ENCODE measurements at regions not wholly inside any gene's neighbourhood (a gene's known extent, or its start where the extent isn't known, plus 50 kb on each side); places are given as distances from the start of the nearest gene placed in this dataset.

DNA sequence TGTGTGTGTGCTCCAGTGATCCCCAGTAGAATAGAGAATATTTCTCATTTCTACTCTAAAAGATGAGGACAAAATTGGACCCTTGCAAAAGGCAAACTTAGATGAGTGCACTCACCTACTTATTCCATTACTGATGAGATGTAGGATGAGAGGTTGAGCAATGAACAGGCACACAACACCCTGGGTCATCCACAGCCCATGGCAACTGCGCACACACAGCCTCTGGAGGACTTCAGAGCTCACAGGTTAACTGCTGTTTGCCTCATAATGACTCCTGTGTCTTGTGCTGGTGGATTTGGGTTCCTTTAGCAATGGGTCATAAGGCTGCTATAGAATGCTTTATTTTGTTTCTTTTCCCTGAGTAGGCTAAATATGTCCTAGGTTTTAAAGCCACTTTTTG is 103.6 kb upstream of the TNFAIP3 start:
- no peak for DNase-seq

DNA sequence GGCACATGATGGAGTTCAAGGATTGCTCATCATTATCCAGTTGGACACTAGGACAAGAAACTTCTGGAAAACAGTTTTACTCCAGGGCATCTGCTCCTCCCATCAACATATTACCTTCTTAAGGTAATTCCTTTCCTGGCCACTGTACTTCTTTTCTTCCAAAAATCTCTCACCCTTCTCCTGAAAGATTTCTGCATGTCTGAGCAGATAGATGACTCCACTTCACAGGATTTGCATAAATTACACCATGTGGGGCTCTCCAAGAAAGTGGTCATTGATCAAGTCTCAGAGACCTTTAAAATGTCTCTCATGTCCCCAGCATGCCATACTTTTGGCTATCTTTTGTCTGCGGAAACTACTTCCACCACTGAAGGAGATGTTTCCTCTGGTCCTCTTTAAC is 103.2 kb upstream of the TNFAIP3 start:
- DNase-seq, result peak; percentile 29

DNA sequence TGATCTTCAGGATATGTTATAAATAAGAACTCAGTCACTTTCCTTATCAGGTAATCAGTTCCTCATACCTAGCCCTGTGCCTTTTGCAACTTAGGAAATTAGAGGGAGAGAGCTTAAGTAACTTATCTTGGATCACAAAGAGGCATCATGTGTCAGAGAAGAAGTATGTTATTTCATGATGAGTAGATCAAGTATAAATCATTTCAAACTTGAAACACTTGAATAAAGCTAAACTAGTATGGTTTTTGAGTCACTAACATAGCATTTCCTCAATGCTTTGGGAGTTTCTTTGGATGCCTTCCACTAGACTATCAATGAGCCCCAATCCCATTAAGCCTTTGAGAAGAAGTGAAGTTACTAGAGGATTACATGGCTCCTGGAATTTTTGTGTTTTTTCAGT is 102.6 kb upstream of the TNFAIP3 start:
- DNase-seq, result peak; percentile 39

DNA sequence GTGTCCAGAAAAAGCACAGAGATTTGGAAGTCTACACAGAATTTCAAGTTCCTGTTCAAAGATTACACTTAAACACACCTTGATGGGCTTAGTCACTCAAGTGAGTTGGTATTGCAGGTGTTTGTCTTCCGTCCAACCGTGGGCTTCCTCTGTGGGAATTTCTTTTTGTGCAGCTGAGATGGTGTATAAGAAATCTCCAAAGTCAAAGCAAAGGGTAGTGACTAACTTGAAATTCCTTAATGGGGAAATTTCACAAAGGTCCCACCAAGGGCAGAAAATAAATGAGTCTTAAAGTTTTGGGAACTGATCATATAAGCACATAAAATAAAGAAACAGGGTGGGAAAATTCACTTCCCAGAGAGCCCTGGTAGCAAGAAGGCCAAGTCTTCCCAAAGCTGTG is 102.0 kb upstream of the TNFAIP3 start:
- peak; percentile 61 for DNase-seq

DNA sequence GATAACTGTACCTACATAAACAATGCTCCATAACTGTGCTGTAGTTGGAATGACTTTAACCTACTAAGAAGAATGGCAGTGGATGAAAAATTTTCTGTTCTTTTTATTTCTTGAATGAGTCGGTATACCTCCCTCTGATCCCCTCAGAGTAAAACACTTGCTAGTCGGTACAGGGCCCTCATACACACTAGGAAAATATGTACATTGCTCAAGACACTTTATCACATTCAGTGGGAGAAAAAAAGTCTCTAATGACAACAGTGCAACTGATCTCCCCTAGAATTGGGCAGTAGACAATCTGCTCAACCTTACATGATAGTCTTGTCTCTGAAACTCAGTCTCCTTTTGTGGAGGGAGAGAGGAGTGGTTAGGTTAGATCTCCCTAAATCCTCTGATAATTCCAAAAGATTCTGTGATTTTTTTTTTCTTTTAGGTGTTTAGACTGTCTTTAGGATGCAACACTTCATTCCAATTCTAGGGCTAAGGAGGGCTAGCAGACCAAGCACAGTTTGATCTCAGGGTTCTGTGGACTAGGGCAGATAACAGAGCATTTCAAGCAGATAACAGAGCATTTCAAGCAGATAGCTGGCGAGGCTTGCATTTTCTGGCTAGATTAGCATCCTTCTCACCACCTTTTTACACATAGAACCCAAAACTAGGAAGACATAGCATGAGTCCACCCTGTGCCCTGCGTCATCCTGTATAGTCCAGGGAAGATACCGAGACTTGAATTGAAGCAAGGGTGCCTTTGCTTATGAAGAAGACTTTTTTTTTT is 100.3 kb upstream of the TNFAIP3 start:
- no peak for DNase-seq

DNA sequence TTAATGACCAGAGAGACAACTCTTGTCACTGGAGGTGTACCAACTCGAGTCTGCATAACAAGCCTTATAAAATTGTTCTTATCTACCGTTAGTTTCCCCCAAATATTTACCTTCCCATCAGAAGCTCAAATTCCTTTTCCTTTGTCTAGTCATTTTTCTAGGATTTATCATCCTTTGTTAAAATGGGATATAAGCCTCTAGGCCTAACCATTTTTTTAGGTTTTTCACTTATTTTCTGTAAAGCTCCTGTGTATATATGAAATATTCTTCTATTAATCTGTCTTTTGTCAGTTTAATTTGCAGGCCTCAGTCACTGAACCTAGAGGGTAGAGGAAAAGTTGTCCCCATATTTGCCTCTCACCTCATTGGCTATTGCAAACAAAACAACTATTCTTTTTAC is 99.6 kb upstream of the TNFAIP3 start:
- DNase-seq, result no peak

DNA sequence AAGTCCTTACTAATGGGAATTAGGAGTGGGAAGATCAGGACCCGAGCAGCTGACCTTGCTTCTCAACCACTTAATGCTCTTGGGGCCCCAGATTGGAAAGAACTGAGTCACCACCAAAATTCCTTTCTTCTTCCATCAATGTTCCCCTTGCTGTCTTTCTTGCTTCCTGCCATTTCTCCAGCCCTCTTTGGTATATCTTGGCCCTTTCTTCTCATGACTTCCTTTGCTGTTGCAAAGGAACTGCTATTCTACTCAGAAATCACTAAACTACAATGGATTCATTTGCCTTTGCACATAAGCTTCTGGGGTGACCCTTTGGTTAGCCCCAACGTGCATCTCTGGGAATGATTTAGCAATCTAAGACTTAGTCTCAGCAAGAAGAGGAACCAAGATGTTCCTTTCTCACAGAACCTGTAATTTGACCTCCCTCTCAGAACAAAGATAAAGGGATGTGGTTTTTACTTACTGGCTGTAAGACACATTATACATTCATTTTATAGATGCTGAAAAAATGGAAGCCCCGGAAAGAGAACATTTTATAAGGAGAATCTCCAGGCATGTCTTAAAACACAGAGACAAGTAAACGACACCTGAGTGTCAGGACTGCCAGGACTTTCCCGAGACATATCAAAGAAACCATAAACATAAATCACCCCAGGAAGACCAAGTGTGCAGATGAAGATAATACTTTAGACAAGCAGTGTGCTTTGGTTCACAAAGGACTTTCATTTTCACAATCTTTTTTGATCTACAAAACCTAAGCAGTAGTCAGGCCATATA is 99.0 kb upstream of the TNFAIP3 start:
- DNase-seq, result peak; percentile 81

DNA sequence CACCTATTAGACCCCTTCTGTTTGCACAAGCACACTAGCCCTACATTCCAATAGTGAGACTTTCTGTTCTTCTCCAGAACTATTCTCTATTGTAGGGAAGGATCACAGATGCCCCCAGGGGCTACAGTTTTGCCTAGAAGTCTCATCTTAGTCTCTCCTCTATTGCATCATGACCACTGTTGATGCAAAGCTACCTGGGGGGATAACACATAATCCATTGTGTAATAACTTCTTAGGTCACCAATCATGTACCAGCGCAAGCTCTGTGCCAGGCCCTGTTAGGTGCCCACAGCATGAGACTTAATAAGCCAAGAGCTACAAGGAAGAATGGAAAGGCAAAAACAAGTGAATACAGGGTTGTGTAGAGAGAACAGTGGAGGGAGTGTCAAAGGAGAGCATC is 98.1 kb upstream of the TNFAIP3 start:
- DNase-seq, result no peak

DNA sequence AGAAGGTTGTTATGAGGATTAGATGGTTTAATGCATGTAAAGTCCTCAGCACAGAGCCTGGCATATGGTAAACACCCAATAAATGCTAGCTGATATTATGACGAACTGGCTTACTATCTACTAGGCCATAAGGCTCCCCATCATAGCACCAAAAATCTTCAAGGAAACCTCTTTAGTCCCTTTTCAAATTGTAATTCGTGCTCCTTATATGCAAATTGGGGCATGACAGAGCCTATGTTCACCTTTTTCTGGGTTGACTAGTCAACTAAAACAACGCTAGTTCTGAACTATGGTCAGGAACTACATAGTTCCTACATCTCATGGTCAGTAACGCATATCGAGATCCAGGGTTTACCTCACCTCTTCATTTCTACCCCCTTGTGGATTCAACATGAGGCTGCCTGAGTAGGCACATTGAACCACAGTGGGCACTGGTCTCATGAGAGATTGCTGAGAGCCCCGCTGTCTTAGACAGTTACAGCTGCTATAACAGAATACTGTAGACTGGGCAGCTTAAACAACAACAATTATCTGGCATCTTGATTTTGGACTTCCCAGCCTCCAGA is 97.2 kb upstream of the TNFAIP3 start:
- DNase-seq, result no peak

DNA sequence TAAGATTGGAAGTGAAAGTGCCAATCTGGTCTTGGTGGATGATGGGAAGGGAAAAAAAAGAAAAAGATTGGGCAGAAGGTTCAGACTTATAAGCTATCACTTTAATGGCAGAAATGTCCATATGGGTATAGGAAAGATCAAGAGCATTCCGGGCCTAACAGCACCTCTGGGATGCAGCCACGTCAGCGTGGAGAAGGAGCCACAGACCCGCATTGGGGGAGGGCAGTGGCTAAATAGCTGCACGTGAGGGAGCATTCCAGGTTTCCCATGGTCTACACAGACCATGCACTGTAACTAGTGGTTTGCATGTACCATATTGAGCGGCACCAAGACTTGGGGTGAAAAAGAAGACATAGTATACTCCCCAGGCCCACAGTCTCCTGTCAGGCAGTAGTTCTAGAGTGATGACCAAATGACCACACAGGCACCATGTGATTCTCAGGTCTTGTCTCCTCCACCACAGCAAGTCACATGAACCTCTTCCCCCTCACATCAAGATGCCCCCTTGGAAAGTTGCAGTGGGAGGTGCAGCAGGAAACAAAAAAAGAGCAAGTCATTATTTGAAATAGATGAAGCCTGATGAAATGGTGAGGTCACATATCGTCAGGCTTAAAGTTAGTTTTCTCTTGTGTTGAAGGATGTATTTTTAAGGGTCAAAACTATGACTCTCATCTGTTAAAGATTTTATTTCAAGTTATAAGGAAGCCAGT is 94.4 kb upstream of the TNFAIP3 start:
- DNase-seq, result peak; percentile 53

DNA sequence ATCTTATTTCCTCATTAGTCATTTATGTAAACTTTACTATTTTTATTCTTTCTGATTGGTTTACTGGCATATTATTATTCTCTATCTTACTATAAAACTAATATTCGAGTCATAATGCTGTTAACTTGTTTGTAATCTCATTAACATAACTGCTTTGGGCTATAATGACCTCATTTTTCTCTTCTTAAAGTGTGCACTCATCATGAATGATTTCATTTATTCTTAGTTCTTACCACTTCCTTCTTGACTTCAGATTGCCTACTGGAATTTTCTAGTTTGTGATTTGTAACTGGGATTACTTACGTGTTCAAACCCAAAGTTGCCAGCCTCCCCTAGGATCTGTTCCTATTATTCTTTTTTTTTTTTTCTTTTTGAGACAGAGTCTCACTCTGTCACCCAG is 91.8 kb upstream of the TNFAIP3 start:
- DNase-seq, result peak; percentile 78

DNA sequence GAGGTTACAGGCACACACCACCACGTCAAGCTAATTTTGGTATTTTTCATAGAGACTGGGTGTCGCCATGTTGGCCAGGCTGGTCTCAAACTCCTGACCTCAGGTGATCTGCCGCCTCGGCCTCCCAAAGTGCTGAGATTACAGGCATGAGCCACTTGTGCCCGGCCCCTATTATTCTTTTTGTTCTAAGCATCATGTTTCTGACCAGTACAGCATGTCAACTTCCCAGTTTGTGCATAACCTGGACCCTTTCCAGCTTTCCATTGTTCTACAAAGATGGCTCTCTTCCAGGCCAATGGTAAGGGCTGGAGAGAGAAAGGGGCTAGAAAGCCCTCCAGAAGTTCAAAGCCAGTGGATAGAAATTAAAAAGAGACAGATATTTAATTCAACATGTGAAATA is 91.3 kb upstream of the TNFAIP3 start:
- no peak for DNase-seq

DNA sequence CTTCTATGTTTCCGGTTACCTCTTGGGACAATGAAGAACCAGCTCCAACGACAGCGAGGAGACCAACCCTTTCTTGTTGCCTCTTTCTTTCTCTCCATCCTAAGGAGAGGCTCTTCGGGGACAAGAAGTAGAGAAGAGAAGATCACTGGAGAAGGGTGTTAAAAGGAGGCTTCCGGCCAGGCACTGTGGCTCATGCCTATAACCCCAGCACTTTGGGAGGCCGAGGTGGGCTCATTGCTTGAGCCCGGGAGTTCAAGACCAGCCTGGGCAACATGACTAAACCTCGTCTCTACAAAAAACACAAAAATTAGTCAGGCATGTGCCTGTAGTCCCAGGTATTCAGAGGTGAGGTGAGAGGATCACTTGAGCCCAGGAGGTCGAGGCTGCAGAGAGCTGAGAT is 90.8 kb upstream of the TNFAIP3 start:
- no peak for DNase-seq

DNA sequence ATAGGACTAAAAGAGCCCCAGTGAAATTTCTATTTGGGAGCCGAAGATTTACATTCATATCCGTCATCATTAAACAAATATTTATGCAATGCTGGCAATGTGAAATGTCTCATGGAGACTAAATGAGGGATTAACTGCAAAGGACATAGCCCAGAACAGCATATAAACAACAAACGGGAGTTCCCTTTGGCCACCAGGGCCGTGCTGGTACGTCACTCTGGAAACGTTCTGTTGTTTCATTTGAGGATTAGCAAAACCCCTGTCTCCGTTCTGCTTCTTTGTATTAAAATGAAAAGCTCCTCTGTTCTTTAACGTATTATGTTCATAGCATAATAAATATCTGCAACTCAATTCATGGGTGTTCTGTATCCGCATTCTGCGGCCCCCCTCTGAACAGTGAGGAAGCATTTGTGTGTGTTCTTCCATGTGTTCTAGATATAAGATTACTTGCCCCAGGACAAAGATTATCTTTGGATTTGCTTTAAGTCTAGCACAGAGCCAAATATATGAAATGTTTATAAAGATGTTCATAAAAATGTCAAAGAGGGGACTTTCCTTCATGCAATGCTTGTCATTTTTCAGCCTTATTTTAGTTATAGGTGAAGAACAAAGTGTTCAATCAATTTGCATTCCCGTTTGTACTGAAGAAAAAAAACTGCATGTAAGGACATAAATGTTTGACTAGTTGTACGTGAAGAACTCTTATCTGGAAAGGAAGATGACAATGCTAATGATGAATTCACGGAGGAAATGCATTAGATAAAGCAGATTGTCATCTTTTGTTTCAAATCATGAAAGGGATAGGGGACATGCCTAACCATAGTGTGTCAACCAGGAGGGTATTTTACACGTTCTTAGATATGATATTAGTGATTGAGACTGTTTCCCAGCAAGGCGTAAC is 90.0 kb upstream of the TNFAIP3 start:
- DNase-seq, result no peak

DNA sequence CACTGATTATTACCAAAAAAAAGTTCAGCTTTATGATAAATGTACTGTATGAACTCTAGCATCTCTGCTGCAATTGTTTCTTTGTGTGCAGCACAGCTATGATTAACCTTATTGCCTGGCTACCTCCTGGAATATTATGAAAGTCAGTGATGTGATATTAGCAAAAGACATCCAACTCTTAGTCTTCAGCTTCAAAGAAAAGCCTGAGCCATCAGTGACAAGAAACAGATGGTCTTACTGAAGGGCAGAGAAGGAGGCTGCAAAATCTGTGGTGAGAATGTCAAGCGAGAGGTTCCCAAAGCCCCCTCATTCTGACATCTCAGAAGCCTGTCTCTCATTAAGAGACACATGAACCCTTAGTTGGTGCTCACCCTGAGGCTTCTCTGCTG is 89.4 kb upstream of the TNFAIP3 start:
- no peak for DNase-seq

DNA sequence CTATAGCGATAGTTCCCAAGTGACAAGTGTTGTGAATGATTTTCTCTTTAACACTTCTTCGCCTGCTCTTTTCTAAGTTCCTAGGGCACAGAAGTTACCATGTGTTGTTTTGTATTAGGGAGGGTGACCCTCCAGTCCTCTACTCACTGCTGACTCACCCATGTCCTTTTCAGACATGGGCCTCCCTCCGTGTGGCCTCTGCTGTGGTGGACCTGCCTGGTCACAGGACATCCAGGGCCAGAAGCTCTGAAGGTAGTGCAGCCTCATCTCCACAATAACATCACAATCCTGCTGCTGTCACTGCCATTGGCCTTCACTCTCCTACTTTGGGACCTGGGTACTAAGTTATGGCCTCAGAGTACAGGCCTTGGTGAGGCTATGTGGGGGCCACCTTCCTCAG is 87.1 kb upstream of the TNFAIP3 start:
- DNase-seq, result no peak

DNA sequence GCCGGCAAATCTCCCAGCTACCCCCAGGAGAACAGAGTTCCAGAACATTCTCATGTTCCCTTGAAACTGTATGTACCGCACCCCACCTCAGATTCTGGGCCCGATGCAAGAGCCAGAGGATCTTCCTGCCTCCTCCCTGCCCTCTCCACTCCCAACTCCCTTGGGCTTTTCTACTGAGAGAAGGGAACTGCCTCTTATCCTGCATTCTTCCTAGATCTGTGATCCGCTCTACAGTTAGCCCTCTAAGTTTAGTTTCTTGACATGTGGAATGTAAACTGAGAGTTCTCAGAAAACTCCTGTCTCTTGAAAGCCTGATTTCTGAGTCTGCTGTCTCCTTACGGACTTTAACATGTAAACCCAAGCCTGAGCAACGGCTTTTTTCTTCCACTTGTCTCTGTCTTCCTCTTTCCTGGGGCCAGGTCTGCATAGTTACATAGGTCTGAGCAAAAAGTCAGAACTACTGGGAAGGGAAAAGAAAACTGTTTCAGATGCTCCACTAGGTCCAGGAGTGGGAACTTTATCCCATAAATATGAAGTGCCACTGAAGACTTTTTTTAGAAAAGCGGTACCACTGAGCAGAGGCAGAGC is 86.5 kb upstream of the TNFAIP3 start:
- DNase-seq, result no peak

DNA sequence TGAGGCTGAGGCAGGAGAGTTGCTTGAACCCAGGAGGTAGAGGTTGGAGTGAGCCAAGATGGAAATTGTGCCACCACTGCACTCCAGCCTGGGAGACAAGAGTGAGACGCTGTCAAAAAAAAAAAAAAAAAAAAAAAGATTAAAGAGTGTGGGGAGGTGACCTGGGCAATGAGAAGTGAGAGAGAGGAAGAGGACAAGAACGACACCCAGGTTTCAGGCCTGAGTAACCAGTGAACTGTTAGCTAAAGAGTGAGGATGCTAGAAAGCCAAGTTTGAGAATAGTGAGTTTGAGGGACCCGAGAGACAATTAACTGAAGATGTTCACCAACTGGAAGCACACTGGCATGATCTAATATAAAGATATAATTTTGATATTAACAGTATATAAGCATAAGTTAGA is 85.4 kb upstream of the TNFAIP3 start:
- DNase-seq, result no peak

DNA sequence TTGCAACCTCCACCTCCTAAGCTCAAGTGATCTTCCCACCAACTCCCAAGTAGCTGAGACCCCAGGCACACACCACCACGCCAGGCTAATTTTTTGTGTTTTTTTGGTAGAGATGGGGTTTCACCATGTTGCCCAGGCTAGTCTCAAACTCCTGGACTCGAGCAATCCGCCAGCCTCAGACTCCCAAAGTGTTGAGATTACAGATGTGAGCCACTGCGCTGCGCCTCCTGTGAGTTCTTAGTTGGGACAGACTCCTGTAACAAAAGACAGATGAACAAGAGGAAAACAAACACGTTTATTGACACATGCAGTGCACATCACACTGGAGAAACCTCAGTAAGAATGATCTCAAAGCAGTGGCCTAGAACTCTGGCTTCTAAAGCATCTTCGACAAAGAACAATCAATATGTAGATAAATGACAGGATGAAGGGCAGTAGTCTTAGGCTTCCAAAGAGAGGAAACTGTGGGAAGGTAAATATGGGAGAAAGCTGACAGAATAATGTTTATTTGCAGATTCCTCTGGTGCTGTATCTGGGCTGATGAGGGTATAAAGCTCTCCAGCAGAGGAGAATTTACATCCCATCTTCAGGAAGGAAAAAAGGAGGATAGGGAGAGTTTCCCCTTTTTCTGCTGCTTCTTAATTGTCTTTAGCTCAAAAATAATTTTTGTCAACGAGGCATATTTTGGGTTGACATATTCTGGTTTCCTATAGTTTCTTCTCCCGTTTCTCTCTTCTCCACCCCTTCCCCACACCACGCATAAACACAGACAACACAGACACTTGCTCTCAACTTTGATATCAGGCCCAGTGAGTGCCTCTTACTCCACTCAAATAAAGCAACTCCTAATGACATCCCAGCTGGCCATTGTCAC is 84.7 kb upstream of the TNFAIP3 start:
- no peak for DNase-seq

DNA sequence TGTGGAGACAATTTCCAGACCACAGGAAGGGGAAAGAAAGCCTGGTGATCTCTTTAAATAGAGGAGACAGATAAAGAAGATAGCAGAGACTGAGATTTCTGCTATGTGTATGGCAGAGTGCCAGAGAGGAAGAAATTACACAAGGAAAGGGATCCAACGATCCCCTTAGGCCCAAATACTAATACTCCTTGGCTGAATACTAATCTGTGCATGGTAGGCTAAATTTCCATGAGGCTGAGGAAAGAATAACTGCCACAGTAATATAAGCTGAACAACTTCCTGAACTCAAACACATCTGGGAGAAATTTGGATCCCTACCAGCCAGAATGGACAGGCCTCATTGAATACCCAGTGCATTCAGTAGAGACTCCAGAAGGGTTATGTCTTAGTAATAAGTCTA is 83.3 kb upstream of the TNFAIP3 start:
- DNase-seq, result no peak

DNA sequence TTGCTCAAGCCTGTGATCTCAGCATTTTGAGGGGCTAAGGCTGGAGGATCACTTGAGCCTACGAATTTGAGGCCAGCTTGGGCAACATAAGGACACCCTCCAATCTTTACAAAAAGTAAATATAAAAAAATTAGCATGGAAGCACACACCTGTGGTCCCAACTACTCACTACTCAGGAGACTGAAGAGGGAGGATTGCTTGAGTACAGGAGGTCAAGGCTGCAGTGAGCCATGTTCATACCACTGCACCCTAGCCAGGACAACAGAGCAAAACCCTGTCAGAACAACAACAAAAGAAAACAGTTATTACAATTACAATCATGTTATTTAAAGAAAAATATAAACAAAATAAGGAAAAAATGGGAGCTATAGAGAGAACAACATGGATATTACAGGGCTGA is 82.5 kb upstream of the TNFAIP3 start:
- DNase-seq, result no peak

Data from suppressor macrophage treated with lipopolysaccharide for 4 hours (primary cell).